ENCODE measurements at regions not wholly inside any gene's neighbourhood (a gene's known extent, or its start where the extent isn't known, plus 50 kb on each side); places are given as distances from the start of the nearest gene placed in this dataset.
"Not testable (repeated sequence)": the region's sequence is repeated elsewhere in the genome, so short reads cannot be mapped to it uniquely, and the experiment has no call there.

GRCh38 chr11:28787897-28788296 lies 679.7 kb downstream of the METTL15 start:
- CTCF ChIA-PET, ATAC-seq: not testable (repeated sequence)

GRCh38 chr11:28777126-28777525 lies 668.9 kb downstream of the METTL15 start:
- Mint-ChIP-seq H3K4me1 (no peaks in the 10 kb centered on the region), H3K27ac (no peak overlapping the region), H3K4me3 (no peak overlapping the region), H3K36me3 (ENCODE audit: low read depth) (no peaks in the 10 kb centered on the region), H3K9me3 (ENCODE audit: low read depth) (peaks cover 8% of the 10 kb centered on the region), H3K27me3 (no peaks in the 10 kb centered on the region)
- ChIA-PET POLR2A (no interaction called here), CTCF (no interaction called here)
- no peak for DNase-seq
- intact Hi-C loops (cut with DNase I, micrococcal nuclease) = no loop called here
- no peak for ATAC-seq

More at GRCh38 chr11:28787897-28788296, 679.7 kb downstream of the METTL15 start:
- POLR2A ChIA-PET; intact Hi-C loops (cut with DNase I, micrococcal nuclease); H3K4me1 Mint-ChIP-seq; H3K4me3 Mint-ChIP-seq; H3K27me3 Mint-ChIP-seq; H3K27ac Mint-ChIP-seq; H3K36me3 Mint-ChIP-seq (ENCODE audit: low read depth); DNase-seq: not testable (repeated sequence)
- H3K9me3 Mint-ChIP-seq (ENCODE audit: low read depth) = peaks cover 11% of the 10 kb centered on the region

- no peak for DNase-seq
- Mint-ChIP-seq H3K4me1 (no peaks in the 10 kb centered on the region), H3K4me3 (no peak overlapping the region), H3K9me3 (ENCODE audit: low read depth) (peaks cover 10% of the 10 kb centered on the region), H3K27me3 (no peaks in the 10 kb centered on the region), H3K27ac (no peak overlapping the region), H3K36me3 (ENCODE audit: low read depth) (no peaks in the 10 kb centered on the region)
- intact Hi-C loops (cut with DNase I, micrococcal nuclease) = no loop called here
- ChIA-PET POLR2A (no interaction called here), CTCF (no interaction called here)
- no peak for ATAC-seq
These were observed 665.4 kb downstream of the METTL15 start for GRCh38 chr11:28773606-28774005.

GRCh38 chr11:28770806-28771205 lies 662.6 kb downstream of the METTL15 start:
- no peaks in the 10 kb centered on the region for H3K36me3 Mint-ChIP-seq (ENCODE audit: low read depth)
- CTCF ChIA-PET = no interaction called here
- no peak overlapping the region for H3K4me3 Mint-ChIP-seq
- no peak overlapping the region for H3K27ac Mint-ChIP-seq
- POLR2A ChIA-PET = no interaction called here
- H3K9me3 Mint-ChIP-seq (ENCODE audit: low read depth) = peaks cover 10% of the 10 kb centered on the region
- intact Hi-C loops (cut with DNase I, micrococcal nuclease) = no loop called here
- DNase-seq (no peak), ATAC-seq (no peak)
- no peaks in the 10 kb centered on the region for H3K4me1 Mint-ChIP-seq
- no peaks in the 10 kb centered on the region for H3K27me3 Mint-ChIP-seq

GRCh38 chr11:28767574-28767973 lies 659.4 kb downstream of the METTL15 start:
- Mint-ChIP-seq H3K27me3 (no peaks in the 10 kb centered on the region), H3K4me3 (no peak overlapping the region), H3K36me3 (ENCODE audit: low read depth) (no peaks in the 10 kb centered on the region), H3K27ac (no peak overlapping the region), H3K4me1 (no peaks in the 10 kb centered on the region), H3K9me3 (ENCODE audit: low read depth) (peaks cover 9% of the 10 kb centered on the region)
- ChIA-PET CTCF (no interaction called here), POLR2A (no interaction called here)
- ATAC-seq (no peak), DNase-seq (no peak)
- intact Hi-C loops (cut with DNase I, micrococcal nuclease) = no loop called here

- no peak for DNase-seq
- ATAC-seq = no peak
- ChIA-PET POLR2A (no interaction called here), CTCF (no interaction called here)
- intact Hi-C loops (cut with DNase I, micrococcal nuclease) = no loop called here
- Mint-ChIP-seq H3K36me3 (ENCODE audit: low read depth) (no peaks in the 10 kb centered on the region), H3K4me3 (no peak overlapping the region), H3K4me1 (no peaks in the 10 kb centered on the region), H3K27ac (no peak overlapping the region), H3K9me3 (ENCODE audit: low read depth) (peaks cover 6% of the 10 kb centered on the region), H3K27me3 (no peaks in the 10 kb centered on the region)
These were observed 655.7 kb downstream of the METTL15 start for GRCh38 chr11:28763876-28764275.

GRCh38 chr11:28763151-28763550 lies 655.0 kb downstream of the METTL15 start:
- Mint-ChIP-seq H3K36me3 (ENCODE audit: low read depth) (no peaks in the 10 kb centered on the region), H3K9me3 (ENCODE audit: low read depth) (peaks cover 6% of the 10 kb centered on the region), H3K4me1 (no peaks in the 10 kb centered on the region), H3K27ac (no peak overlapping the region), H3K27me3 (no peaks in the 10 kb centered on the region), H3K4me3 (no peak overlapping the region)
- intact Hi-C loops (cut with DNase I, micrococcal nuclease) = no loop called here
- ATAC-seq (no peak), DNase-seq (no peak)
- CTCF ChIA-PET = no interaction called here
- POLR2A ChIA-PET = no interaction called here

- Mint-ChIP-seq H3K4me3 (no peak overlapping the region), H3K36me3 (ENCODE audit: low read depth) (no peaks in the 10 kb centered on the region), H3K27me3 (no peaks in the 10 kb centered on the region), H3K27ac (no peak overlapping the region), H3K4me1 (no peaks in the 10 kb centered on the region), H3K9me3 (ENCODE audit: low read depth) (peaks cover 6% of the 10 kb centered on the region)
- intact Hi-C loops (cut with DNase I, micrococcal nuclease) = no loop called here
- ATAC-seq (no peak), DNase-seq (no peak)
- ChIA-PET CTCF (no interaction called here), POLR2A (no interaction called here)
These were observed 652.6 kb downstream of the METTL15 start for GRCh38 chr11:28760676-28761390.

GRCh38 chr11:28759311-28759710 lies 651.1 kb downstream of the METTL15 start:
- CTCF ChIA-PET = no interaction called here
- no peak for ATAC-seq
- Mint-ChIP-seq H3K4me3 (no peak overlapping the region), H3K27ac (no peak overlapping the region), H3K27me3 (no peaks in the 10 kb centered on the region), H3K4me1 (no peaks in the 10 kb centered on the region), H3K36me3 (ENCODE audit: low read depth) (no peaks in the 10 kb centered on the region), H3K9me3 (ENCODE audit: low read depth) (peaks cover 2% of the 10 kb centered on the region)
- DNase-seq = no peak
- intact Hi-C loops (cut with DNase I, micrococcal nuclease) = no loop called here
- POLR2A ChIA-PET = no interaction called here

- Mint-ChIP-seq H3K4me3 (no peak overlapping the region), H3K9me3 (ENCODE audit: low read depth) (peaks cover 5% of the 10 kb centered on the region), H3K4me1 (no peaks in the 10 kb centered on the region), H3K27ac (no peak overlapping the region), H3K36me3 (ENCODE audit: low read depth) (no peaks in the 10 kb centered on the region), H3K27me3 (no peaks in the 10 kb centered on the region)
- ATAC-seq (no peak), DNase-seq (no peak)
- ChIA-PET POLR2A (no interaction called here), CTCF (no interaction called here)
- intact Hi-C loops (cut with DNase I, micrococcal nuclease) = no loop called here
These were observed 649.7 kb downstream of the METTL15 start for GRCh38 chr11:28757725-28758515.

GRCh38 chr11:28756977-28757376 lies 648.8 kb downstream of the METTL15 start:
- POLR2A ChIA-PET = no interaction called here
- H3K4me3 Mint-ChIP-seq = no peak overlapping the region
- no peaks in the 10 kb centered on the region for H3K36me3 Mint-ChIP-seq (ENCODE audit: low read depth)

GRCh38 chr11:28743061-28743550 lies 634.9 kb downstream of the METTL15 start:
- Mint-ChIP-seq H3K36me3 (ENCODE audit: low read depth) (no peaks in the 10 kb centered on the region), H3K27ac (no peak overlapping the region), H3K4me1 (no peaks in the 10 kb centered on the region), H3K9me3 (ENCODE audit: low read depth) (peaks cover 8% of the 10 kb centered on the region), H3K27me3 (no peaks in the 10 kb centered on the region), H3K4me3 (no peak overlapping the region)
- intact Hi-C loops (cut with DNase I, micrococcal nuclease) = no loop called here
- DNase-seq (no peak), ATAC-seq (no peak)
- ChIA-PET CTCF (no interaction called here), POLR2A (no interaction called here)

More at GRCh38 chr11:28756977-28757376, 648.8 kb downstream of the METTL15 start:
- Mint-ChIP-seq H3K4me1 (no peaks in the 10 kb centered on the region), H3K27me3 (no peaks in the 10 kb centered on the region), H3K27ac (no peak overlapping the region), H3K9me3 (ENCODE audit: low read depth) (peaks cover 5% of the 10 kb centered on the region)
- CTCF ChIA-PET = interaction anchor here (0.8 kb wide), 1 partner anchor 23 kb away, joined by 3 read pairs; no protein-coding TSS in a partner anchor
- intact Hi-C loops (cut with DNase I, micrococcal nuclease) = no loop called here
- DNase-seq (no peak), ATAC-seq (no peak)

Measured in activated CD4-positive, alpha-beta T cell treated with anti-CD3 and anti-CD28 coated beads for 36 hours (primary cell).